Pancreas (tissue), 10 donors: ENCODE measurements at regions not wholly inside any gene's neighbourhood (a gene's known extent, or its start where the extent isn't known, plus 50 kb on each side); places are given as distances from the start of the nearest gene placed in this dataset.

Source experiments
- ATAC-seq, 4 donors: fragments of 200-7000 bp; cut with Tn5 transposase; one replicate each; pipeline versions ENCODE4 v1.8.0 to v1.9.1; 2020; ENCODE audit warnings: mild to moderate bottlenecking in 4 of 4, moderate library complexity in 4 of 4
- DNase-seq, 6 donors: peaks; one replicate each; pipeline ENCODE4 v3.0.0-alpha.2; 2020
- FAIRE-seq: peaks from 2 replicates; lab custom pipeline; 2012; peaks lifted over from hg19 to GRCh38; lab: Jason Lieb, UNC
- H3K27ac ChIP-seq, 4 donors: fragments of 200-600 bp; sonication (generic); 1 replicate in 3 of 4; 2 replicates in 1 of 4; pipeline versions ENCODE4 v1.5.0 to v1.8.0; 2020
- H3K27me3 ChIP-seq, 4 donors: fragments of 200-600 bp; one replicate each; pipeline ENCODE4 v1.8.0; 2021
- H3K36me3 ChIP-seq, 3 donors: fragments of 200-600 bp; sonication (generic) in 1 of 3; one replicate each; pipeline versions ENCODE4 v1.5.0 to v1.8.0; 2020 to 2021
- H3K4me1 ChIP-seq, 3 donors: fragments of 200-600 bp; one replicate each; pipeline ENCODE4 v1.8.0; 2021
- H3K4me3 ChIP-seq, 4 donors: fragments of 200-600 bp; sonication (generic) in 2 of 4; one replicate each; pipeline versions ENCODE4 v1.5.0 to v1.8.0; 2020 to 2021
- H3K9me3 ChIP-seq, 4 donors: fragments of 200-600 bp; one replicate each; pipeline ENCODE4 v1.8.0; 2021
- WGBS, 2 donors: extraction: QIAGEN DNeasy Blood & Tissue Kit; methylation state at CpG; one replicate each; pipeline ENCODE4 v1.1.7; 2013; 5-methylcytosine and 5-hydroxymethylcytosine counted together
- intact Hi-C, 3 donors: fragments of 100-400 bp; cut with DNase I; formaldehyde crosslinking; loops; one replicate each; pipeline versions ENCODE4 v1.11.1 to v1.14.2; 2022
- TF ChIP-seq, protein P1 (sequence below), 4 donors: fragments of 200-600 bp; sonication (generic) in 3 of 4; IDR thresholded peaks; one replicate each; pipeline versions ENCODE4 v1.5.0 to v1.8.0; 2021; ENCODE audit warnings: antibody characterized with exemption in 4 of 4
- donor health status: healthy with polysubstance abuse.
- donor health status: DM: no; HTN: no; CAD: no; lungs with moderate emphysema.
- donor health status: DM: no; HTN: no; CAD: no.
- donor health status: control.
- donor health status: control.
- donor health status: Bipolar disorder and iron deficiency.
- donor health status: DM: yes; HTN: yes; CAD: no.
- donor health status: DM: no; HTN: no; CAD: no.
- donor health status: DM: no; HTN: no; CAD: no.
- donor health status: DM: yes; HTN: yes; CAD: no.

DNA sequence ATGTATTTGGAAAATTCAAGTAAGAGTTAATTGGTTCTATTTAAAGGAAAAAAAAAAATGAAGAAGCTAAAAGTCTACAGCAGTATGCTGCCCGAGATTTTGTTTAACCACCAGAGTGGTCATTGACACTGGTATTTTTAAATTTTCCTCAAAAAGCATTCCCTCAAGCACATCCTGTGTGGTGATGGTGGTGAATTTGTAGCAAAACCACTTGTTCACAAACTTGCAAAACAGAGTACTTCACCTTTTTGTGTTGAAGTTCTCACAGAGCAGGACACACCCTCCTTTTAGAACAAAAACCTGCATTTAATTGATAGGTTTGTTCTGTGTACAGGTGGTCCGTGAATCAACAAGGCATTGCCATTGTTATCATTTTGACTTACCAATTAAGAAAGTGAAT is 374.2 kb downstream of the EFNA5 start:
- Histone ChIP-seq H3K27me3 (no peaks in the 10 kb centered on the region), H3K4me1 (no peaks in the 10 kb centered on the region), H3K36me3 (no peaks in the 10 kb centered on the region), H3K9me3 (no peaks in the 10 kb centered on the region), H3K4me3 (no peak overlapping the region), H3K27ac (no peak overlapping the region)
- DNase-seq (no peak), ATAC-seq (no peak), FAIRE-seq (no peak)
- intact Hi-C loops, result no loop called here
- WGBS, 2 donors, result 49 to 57% methylated on average over 2 of the region's 2 CpGs
- TF ChIP-seq, protein P1, sequence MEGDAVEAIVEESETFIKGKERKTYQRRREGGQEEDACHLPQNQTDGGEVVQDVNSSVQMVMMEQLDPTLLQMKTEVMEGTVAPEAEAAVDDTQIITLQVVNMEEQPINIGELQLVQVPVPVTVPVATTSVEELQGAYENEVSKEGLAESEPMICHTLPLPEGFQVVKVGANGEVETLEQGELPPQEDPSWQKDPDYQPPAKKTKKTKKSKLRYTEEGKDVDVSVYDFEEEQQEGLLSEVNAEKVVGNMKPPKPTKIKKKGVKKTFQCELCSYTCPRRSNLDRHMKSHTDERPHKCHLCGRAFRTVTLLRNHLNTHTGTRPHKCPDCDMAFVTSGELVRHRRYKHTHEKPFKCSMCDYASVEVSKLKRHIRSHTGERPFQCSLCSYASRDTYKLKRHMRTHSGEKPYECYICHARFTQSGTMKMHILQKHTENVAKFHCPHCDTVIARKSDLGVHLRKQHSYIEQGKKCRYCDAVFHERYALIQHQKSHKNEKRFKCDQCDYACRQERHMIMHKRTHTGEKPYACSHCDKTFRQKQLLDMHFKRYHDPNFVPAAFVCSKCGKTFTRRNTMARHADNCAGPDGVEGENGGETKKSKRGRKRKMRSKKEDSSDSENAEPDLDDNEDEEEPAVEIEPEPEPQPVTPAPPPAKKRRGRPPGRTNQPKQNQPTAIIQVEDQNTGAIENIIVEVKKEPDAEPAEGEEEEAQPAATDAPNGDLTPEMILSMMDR (IDR thresholded peaks at IDR 0.05), result no peak

GRCh38 chr5:107295914-107296313 is 374.8 kb downstream of the EFNA5 start:
- no peak for FAIRE-seq
- Histone ChIP-seq H3K4me1 (no peaks in the 10 kb centered on the region), H3K9me3 (no peaks in the 10 kb centered on the region), H3K4me3 (no peak overlapping the region), H3K27me3 (no peaks in the 10 kb centered on the region), H3K36me3 (no peaks in the 10 kb centered on the region), H3K27ac (no peak overlapping the region)
- intact Hi-C loops, result no loop called here
- ATAC-seq, result no peak
- TF ChIP-seq, protein P1 (IDR thresholded peaks at IDR 0.05), result no peak
- 84 to 88% methylated on average over 2 of the region's 2 CpGs for WGBS, 2 donors
- DNase-seq, result no peak

DNA sequence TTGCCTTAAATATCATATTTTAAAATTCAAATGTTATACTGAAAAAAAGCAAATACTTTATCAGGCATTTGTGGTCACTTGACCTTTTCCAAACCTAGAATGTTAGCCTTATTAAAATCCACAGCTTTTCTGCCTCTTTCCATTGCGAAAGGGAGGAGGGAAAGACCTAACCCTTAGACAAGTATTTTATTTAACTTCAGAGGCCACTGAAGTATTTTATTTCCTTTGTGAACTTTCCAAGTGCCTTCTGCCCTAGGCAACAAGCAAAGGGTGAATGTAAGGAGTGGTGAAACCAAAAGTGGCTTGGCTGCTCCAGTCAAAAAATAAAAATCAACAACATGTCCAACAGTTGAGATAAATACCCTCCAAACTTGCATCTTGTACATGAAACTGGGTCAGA is 376.1 kb downstream of the EFNA5 start:
- DNase-seq, result no peak
- Histone ChIP-seq H3K4me3 (no peak overlapping the region), H3K4me1 (no peaks in the 10 kb centered on the region), H3K36me3 (no peaks in the 10 kb centered on the region), H3K27ac (no peak overlapping the region), H3K27me3 (no peaks in the 10 kb centered on the region), H3K9me3 (no peaks in the 10 kb centered on the region)
- no peak for ATAC-seq
- TF ChIP-seq, protein P1 (IDR thresholded peaks at IDR 0.05), result no peak
- 78 to 84% methylated on average over 1 of the region's 1 CpG for WGBS, 2 donors
- FAIRE-seq, result no peak
- intact Hi-C loops, result no loop called here

- no peak overlapping the region for H3K27ac ChIP-seq
- no peaks in the 10 kb centered on the region for H3K4me1 ChIP-seq
- TF ChIP-seq, protein P1 (IDR thresholded peaks at IDR 0.05), result no peak
- intact Hi-C loops, result no loop called here
- H3K27me3 ChIP-seq, result no peaks in the 10 kb centered on the region
- ATAC-seq (no peak), DNase-seq (no peak), FAIRE-seq (no peak)
- H3K36me3 ChIP-seq, result no peaks in the 10 kb centered on the region
- H3K4me3 ChIP-seq, result no peak overlapping the region
- H3K9me3 ChIP-seq, result no peaks in the 10 kb centered on the region
Measured at GRCh38 chr5:107294211-107294550, 376.6 kb downstream of the EFNA5 start.

DNA sequence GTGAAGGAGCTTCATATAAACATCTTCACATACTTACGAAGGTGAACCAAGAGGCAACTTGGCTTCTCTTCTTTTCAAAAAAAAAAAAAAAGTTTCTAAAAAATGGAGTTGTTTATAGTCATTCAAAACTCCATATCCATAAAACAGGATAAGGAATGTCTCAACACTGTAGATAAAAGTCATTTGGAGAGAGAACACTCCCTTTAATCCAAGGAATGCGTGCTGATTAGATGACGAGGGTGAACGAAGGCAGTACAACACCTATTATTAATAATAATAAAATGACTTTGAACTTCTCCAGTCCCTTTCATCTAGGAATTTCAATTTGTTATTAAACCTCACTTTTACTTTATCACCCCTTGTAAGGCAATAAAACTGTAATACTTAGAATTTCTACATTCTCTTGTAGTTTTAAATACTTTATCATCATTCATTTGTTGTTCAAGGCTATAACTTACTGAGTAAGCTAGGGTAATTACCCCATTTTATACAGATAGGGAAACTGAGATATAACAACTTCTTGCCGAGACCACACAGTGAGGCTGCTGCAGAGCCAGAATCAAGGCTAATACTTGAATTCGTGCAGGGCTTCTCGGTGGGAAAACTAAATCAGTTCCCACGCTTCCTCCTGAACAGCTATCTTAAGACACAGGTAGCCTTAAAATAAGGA is 377.1 kb downstream of the EFNA5 start:
- H3K4me1 ChIP-seq, result no peaks in the 10 kb centered on the region
- no peaks in the 10 kb centered on the region for H3K27me3 ChIP-seq
- H3K4me3 ChIP-seq, result no peak overlapping the region
- no peaks in the 10 kb centered on the region for H3K36me3 ChIP-seq
- WGBS, 2 donors, result 48 to 55% methylated on average over 8 of the region's 8 CpGs
- no peak for DNase-seq
- H3K9me3 ChIP-seq, result no peaks in the 10 kb centered on the region
- TF ChIP-seq, protein P1 (IDR thresholded peaks at IDR 0.05), result no peak
- no peak for ATAC-seq
- peak; percentile 17 for FAIRE-seq
- intact Hi-C loops, result no loop called here
- no peak overlapping the region for H3K27ac ChIP-seq
